Progenitor cell of endocrine pancreas (in vitro differentiated cells): ENCODE measurements at regions not wholly inside any gene's neighbourhood (a gene's known extent, or its start where the extent isn't known, plus 50 kb on each side); places are given as distances from the start of the nearest gene placed in this dataset.

Source experiments
- DNase-seq: peaks from one replicate; pipeline ENCODE4 v3.0.0; 2021; ENCODE audit warnings: low spot score; ENCODE audit not compliant: unreplicated experiment
- H3K27ac Mint-ChIP-seq: 2 replicates; pipeline ENCODE4 v1.8.0; 2021; ENCODE audit warnings: mild to moderate bottlenecking, moderate library complexity, mixed read lengths
- H3K27me3 Mint-ChIP-seq: 2 replicates; pipeline ENCODE4 v1.8.0; 2021; ENCODE audit warnings: mixed read lengths
- H3K36me3 Mint-ChIP-seq: 2 replicates; pipeline ENCODE4 v1.8.0; 2022; ENCODE audit warnings: mixed read lengths; ENCODE audit not compliant: insufficient read depth
- H3K4me1 Mint-ChIP-seq: 2 replicates; pipeline ENCODE4 v1.8.0; 2021; ENCODE audit warnings: low read depth, mixed read lengths
- H3K4me3 Mint-ChIP-seq: 2 replicates; pipeline ENCODE4 v1.8.0; 2021; ENCODE audit warnings: low read depth, mild to moderate bottlenecking, moderate library complexity, mixed read lengths
- H3K9me3 Mint-ChIP-seq: 2 replicates; pipeline ENCODE4 v1.8.0; 2021; ENCODE audit warnings: low read depth, mixed read lengths
- TF ChIP-seq, protein P1 (sequence below): fragments of 200-600 bp; sonication (generic); IDR thresholded peaks from one replicate; pipeline ENCODE4 v1.5.0; 2021; ENCODE audit warnings: antibody characterized with exemption, mild to moderate bottlenecking; ENCODE audit not compliant: unreplicated experiment

DNA sequence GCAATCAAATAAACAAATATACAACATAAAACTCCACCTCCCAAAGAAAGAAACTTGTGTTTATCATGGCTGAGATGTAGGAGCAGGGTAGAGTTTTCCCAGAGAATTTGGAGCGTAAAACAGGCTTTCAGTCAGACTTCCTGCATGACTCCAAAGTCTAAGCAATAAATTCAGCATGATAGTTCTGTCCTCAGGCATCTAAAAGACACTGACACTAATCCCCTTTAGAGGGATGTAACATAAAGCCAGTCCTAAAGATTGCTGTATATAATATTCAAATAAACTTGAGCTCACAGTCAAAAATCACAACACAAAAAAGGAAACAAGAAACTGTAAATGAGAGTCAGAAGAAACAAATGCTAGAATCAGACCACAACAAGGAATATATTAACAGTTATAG lies 234.4 kb downstream of the CENPW start:
- Mint-ChIP-seq H3K4me1 (peaks cover 3% of the 10 kb centered on the region), H3K27me3 (no peaks in the 10 kb centered on the region), H3K4me3 (no peak overlapping the region), H3K36me3 (no peaks in the 10 kb centered on the region), H3K9me3 (no peaks in the 10 kb centered on the region), H3K27ac (no peak overlapping the region)
- DNase-seq: no peak
- TF ChIP-seq, protein P1, sequence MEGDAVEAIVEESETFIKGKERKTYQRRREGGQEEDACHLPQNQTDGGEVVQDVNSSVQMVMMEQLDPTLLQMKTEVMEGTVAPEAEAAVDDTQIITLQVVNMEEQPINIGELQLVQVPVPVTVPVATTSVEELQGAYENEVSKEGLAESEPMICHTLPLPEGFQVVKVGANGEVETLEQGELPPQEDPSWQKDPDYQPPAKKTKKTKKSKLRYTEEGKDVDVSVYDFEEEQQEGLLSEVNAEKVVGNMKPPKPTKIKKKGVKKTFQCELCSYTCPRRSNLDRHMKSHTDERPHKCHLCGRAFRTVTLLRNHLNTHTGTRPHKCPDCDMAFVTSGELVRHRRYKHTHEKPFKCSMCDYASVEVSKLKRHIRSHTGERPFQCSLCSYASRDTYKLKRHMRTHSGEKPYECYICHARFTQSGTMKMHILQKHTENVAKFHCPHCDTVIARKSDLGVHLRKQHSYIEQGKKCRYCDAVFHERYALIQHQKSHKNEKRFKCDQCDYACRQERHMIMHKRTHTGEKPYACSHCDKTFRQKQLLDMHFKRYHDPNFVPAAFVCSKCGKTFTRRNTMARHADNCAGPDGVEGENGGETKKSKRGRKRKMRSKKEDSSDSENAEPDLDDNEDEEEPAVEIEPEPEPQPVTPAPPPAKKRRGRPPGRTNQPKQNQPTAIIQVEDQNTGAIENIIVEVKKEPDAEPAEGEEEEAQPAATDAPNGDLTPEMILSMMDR: no peak

DNA sequence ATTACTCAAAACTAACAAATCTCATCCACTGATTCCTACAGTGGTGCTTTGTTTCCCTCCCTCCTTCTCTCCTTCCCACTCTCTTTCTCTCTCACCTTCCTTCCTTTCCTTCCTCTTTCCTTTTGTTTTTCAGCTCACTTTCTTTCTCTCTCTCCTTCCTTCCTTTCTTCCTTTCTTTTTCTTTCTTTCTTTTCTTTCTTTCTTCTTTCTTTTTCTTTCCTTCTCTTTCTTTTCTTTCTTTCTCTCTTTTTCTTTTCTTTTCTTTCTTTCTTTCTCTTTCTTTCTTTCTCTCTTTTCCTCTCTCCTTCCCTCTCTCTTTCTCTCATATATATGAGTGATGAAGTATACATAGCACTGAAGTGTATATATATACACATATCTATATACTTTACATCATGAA lies 241.4 kb downstream of the CENPW start:
- no peaks in the 10 kb centered on the region for H3K36me3 Mint-ChIP-seq
- H3K27ac Mint-ChIP-seq: no peak overlapping the region
- no peak for DNase-seq
- TF ChIP-seq, protein P1: no peak
- no peaks in the 10 kb centered on the region for H3K4me1 Mint-ChIP-seq
- H3K27me3 Mint-ChIP-seq: peaks cover 3% of the 10 kb centered on the region
- no peaks in the 10 kb centered on the region for H3K9me3 Mint-ChIP-seq
- no peak overlapping the region for H3K4me3 Mint-ChIP-seq

- no peak for DNase-seq
- Mint-ChIP-seq H3K27ac (no peak overlapping the region), H3K9me3 (peaks cover 9% of the 10 kb centered on the region), H3K27me3 (no peaks in the 10 kb centered on the region), H3K4me1 (no peaks in the 10 kb centered on the region), H3K36me3 (no peaks in the 10 kb centered on the region), H3K4me3 (no peak overlapping the region)
- TF ChIP-seq, protein P1: no peak
These were observed 260.5 kb downstream of the CENPW start for GRCh38 chr6:126600258-126600916.

GRCh38 chr6:126603410-126603809 lies 263.5 kb downstream of the CENPW start:
- Mint-ChIP-seq H3K9me3 (peaks cover 9% of the 10 kb centered on the region), H3K36me3 (no peaks in the 10 kb centered on the region), H3K27me3 (no peaks in the 10 kb centered on the region), H3K4me3 (no peak overlapping the region), H3K27ac (no peak overlapping the region), H3K4me1 (no peaks in the 10 kb centered on the region)
- DNase-seq: no peak
- TF ChIP-seq, protein P1: no peak

GRCh38 chr6:126605089-126605488 lies 265.2 kb downstream of the CENPW start:
- Mint-ChIP-seq H3K36me3 (no peaks in the 10 kb centered on the region), H3K4me3 (no peak overlapping the region), H3K27ac (no peak overlapping the region), H3K9me3 (peaks cover 7% of the 10 kb centered on the region), H3K27me3 (no peaks in the 10 kb centered on the region), H3K4me1 (no peaks in the 10 kb centered on the region)
- TF ChIP-seq, protein P1: no peak
- DNase-seq: no peak
